Activated CD8-positive, alpha-beta memory T cell treated with anti-CD3 and anti-CD28 coated beads for 1 hour (primary cell): ENCODE measurements at regions not wholly inside any gene's neighbourhood (a gene's known extent, or its start where the extent isn't known, plus 50 kb on each side); places are given as distances from the start of the nearest gene placed in this dataset.
"Not testable (repeated sequence)": the region's sequence is repeated elsewhere in the genome, so short reads cannot be mapped to it uniquely, and the experiment has no call there.

Experiments
- DNase-seq, 2 donors: peaks; one replicate each; pipeline ENCODE4 v3.0.0-alpha.2; 2020; ENCODE audit warnings: low read depth in 1 of 2; ENCODE audit errors: extremely low read depth in 1 of 2

- DNase-seq, result no peak
Observed at GRCh38 chr17:33954597-33954996, 300.5 kb upstream of the CCL2 start.

- DNase-seq, result no peak
Observed at GRCh38 chr17:33955461-33955860, 299.6 kb upstream of the CCL2 start.

DNA sequence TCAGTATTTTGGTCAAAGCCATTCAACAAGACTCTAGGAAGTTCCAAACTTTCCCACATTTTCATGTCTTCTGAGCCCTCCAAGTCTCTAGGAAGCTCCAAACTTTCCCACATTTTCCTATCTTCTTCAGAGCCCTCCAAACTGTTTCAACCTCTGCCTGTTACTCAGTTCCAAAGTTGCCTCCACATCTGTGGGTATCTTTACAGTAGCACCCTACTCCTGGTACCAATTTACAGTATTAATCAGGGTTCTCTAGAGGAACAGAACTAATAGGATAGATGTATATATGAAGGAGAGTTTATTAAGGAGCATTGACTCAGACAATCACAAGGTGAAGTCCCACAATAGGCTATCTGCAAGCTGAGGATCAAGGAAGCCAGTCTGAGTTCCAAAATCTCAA lies 296.0 kb upstream of the CCL2 start:
- DNase-seq, result not testable (repeated sequence)

GRCh38 chr17:33962857-33963655 lies 292.0 kb upstream of the CCL2 start:
- no peak for DNase-seq

GRCh38 chr17:33964344-33964979 lies 290.6 kb upstream of the CCL2 start:
- DNase-seq, result no peak

DNA sequence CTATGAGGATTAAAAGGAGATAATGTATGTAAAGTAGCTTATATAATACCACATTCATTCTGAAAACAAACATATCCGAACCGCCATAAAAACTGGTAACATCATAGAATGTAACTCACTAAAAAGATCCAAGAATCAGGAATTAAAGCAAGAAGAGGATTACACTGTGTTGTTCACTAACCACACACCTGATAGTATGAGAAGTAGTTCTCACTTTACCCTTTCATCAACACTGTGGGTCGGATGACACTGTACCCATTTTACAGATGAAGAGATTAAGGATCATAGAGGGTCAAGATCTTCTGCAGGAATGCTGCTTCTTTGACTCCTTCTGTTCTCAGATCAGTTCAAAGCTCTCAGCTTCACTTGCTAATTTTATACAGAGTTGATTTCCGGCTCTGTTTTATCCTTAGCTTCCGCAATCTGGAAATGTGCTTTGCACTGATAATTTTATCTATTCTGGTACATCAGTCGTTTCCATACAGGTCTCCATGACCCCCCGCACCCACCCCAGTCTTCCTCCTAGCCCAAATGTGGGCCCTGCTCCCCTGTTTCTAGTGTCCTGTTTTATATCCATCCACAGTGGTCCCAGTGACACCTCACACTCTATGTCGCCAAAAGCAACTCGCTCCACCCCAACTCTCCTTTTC lies 288.6 kb upstream of the CCL2 start:
- no peak for DNase-seq

GRCh38 chr17:33967608-33968349 lies 287.3 kb upstream of the CCL2 start:
- DNase-seq, result no peak

DNA sequence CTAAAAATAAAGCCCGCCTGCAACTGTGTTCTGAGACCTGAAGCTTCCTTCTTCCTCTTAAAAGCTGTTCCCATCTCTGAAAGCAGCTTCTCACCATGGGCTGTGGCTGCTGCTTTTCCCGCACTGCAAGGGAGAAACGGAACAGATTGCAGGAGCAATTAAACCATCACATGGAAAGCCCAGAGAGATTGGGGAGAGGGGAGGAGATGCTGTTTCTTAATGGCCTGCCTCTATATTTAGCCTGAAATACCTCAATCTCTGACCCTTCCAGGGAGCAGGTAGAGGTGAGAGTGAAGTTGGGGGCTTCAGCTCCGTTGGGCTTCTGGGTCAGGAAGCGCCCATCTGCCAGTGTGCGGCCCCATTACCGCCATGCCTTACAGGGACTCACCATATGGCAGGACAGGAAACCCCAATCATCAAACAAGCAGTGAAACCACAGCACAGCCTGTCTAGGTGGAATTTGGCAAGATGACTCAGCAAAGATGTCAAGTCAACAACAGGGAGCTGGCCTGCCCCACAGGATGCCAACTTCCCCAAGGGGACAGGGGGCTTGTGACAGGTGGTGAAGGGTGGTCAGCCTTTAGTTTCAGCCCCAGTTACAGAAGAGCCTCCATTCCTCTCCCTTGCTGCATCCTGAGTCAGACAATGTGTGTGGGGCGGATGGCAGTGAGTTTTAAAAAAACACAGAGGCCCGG lies 286.6 kb upstream of the CCL2 start:
- no peak for DNase-seq

DNA sequence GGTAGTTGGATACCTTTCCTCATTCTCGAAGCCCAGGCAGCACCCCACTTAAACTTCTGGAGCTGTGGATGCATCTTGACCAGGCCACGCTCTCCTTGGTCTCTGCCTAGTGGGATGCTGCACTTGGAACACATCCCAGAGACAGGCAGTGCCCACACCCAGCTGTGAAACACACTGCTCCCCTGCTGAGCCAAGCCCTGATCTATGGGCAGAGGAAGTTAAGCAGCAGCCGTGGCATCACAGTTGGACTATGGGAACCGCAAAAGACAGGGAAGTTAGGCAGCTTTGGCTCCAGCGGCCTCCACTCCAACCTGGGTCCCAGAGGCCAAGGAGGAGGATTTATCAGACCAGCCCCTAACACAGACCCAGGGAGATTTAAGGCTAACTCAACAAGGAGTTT lies 284.8 kb upstream of the CCL2 start:
- DNase-seq, result no peak

- DNase-seq, result no peak
Observed at GRCh38 chr17:33972763-33973162, 282.3 kb upstream of the CCL2 start.

DNA sequence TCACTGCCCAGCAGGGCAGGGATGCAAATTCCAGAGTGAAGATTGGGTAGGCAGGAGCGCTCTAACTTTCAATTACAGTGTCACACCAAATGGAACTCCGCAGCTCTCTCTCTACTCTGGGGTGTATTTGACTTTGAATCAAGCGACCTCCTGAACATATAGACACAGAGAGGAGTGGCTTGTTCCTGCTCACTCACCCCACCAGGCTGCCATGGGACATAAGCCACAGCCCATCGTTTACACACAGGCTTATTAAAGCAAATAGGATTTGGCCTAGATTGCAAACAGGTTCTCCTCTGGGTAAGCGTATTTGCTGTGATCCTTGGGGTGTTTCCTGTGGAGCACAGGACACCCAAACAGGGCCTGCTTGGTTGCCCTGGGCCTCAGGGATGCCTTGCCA lies 281.6 kb upstream of the CCL2 start:
- DNase-seq, result no peak

DNA sequence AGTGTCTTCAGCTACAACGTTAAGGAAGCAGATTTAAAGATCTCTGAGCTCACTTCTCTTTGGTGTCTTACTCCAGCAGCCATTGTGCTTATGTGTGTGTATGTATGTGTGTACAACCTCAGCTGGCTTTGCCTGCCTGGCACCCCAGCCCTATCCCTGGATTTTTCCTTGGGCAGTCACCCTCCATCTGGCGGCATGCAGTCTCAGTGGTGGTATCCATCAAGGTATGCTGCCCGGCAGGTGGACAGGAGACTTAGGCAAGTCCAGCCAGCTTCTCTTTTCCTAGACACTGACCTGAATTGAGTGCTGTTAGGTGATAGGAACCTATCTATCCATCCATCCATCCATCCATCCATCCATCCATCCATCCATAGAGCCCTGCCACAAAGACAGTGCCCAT lies 280.8 kb upstream of the CCL2 start:
- no peak for DNase-seq

- no peak for DNase-seq
Observed at GRCh38 chr17:33976831-33977230, 278.3 kb upstream of the CCL2 start.

GRCh38 chr17:33977729-33978514 lies 277.2 kb upstream of the CCL2 start:
- no peak for DNase-seq

- DNase-seq, result no peak
Observed at GRCh38 chr17:33978889-33979288, 276.2 kb upstream of the CCL2 start.

- DNase-seq, result no peak
Observed at GRCh38 chr17:33980193-33980592, 274.9 kb upstream of the CCL2 start.

DNA sequence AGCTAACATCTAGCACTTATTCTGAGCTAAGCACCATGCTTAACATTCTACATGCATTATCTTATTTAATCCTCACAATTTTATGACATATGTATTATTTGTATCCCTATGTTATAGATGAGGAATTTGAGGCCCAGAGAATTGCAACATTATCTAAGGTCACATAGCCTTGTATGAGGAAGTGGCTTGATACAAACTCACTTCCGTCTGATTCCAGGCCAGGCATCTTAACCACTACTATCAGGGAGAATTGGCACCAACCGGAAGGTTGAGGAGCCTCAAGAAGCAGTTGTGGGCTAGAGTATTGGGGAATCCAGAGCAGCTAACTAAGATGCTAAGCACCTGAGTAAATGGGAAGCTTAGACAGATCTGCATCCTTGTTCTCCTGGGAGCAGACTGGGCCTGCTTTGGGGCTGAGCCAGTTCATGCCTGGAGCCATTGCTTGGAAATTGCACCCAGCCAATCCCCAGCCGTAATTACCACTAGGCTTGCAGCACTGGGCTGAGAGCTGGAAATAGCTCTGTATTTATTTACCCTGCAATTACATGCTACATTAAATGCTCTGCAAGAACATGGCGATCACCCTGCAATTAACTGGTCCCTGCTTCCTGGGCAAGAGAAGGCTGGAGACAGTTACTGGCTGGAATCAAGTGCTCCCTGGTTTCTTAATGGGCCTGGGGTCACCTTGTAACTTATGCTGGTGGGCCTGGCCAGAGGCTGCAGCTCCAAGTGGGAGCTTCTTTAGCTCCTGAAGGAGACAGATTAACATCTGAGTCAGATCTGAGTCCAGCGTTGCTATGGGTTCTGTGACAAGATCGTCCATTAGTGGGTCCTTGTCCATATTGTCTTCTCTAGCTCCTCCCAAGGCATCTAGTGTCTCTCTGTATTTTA lies 273.1 kb upstream of the CCL2 start:
- DNase-seq, result no peak

DNA sequence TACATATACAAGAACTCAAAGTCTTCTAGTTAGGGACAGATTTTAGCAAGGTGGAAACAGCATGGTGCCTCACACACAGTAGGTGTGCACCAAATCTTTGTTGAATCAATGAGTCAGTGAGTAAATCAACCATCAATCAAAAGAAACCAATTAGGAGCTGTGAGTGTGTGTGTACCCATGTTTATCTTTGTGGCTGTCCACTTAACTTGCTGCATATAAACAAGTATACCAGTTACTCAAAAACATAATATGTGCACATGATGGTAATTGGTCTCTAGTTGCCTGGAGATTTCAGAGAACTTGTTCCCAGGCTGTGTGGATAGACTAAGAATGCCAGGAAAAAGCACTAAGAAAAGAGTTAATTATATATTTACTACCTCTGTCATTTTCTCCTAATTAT lies 272.2 kb upstream of the CCL2 start:
- DNase-seq, result no peak
